GM12878 (cell line): ENCODE measurements at regions not wholly inside any gene's neighbourhood (a gene's known extent, or its start where the extent isn't known, plus 50 kb on each side); places are given as distances from the start of the nearest gene placed in this dataset.

ENCODE experiments used
- BACH1 ChIP-seq: fragments of 450-650 bp; IDR thresholded peaks from 2 replicates; pipeline ENCODE4 v1.6.1; 2017; ENCODE audit warnings: mild to moderate bottlenecking, borderline replicate concordance
- BHLHE40 ChIP-seq, 2 experiments: fragments of 450-650 bp in 1 of 2; IDR thresholded peaks; 2 replicates each; pipeline ENCODE4 v1.6.1; 2011 to 2017; ENCODE audit warnings: low read depth in 2 of 2, borderline replicate concordance in 1 of 2, improper control_type of control experiment in 1 of 2, low read length in 1 of 2, mild to moderate bottlenecking in 1 of 2
- BRCA1 ChIP-seq: IDR thresholded peaks from 2 replicates; pipeline ENCODE4 v1.6.1; 2011; ENCODE audit warnings: low read depth, low read length, improper control_type of control experiment
- CBFB ChIP-seq: IDR thresholded peaks from 2 replicates; pipeline ENCODE4 v1.6.1; 2016; ENCODE audit warnings: antibody characterized with exemption, low read depth
- FOXK2 ChIP-seq: fragments of 450-650 bp; IDR thresholded peaks from 2 replicates; pipeline ENCODE4 v1.6.1; 2017; ENCODE audit warnings: mild to moderate bottlenecking, moderate library complexity
- JUND ChIP-seq: IDR thresholded peaks from 2 replicates; pipeline ENCODE4 v1.6.1; 2012; ENCODE audit warnings: low read depth, mild to moderate bottlenecking, low read length, improper control_type of control experiment, moderate library complexity
- MYC ChIP-seq: IDR thresholded peaks from 2 replicates; pipeline ENCODE4 v1.6.1; 2011; ENCODE audit warnings: mild to moderate bottlenecking, low read length, moderate library complexity, inconsistent platforms; ENCODE audit not compliant: insufficient read depth, insufficient replicate concordance, insufficient read length, severe bottlenecking
- NR2F1 ChIP-seq: fragments of 450-650 bp; conservative IDR thresholded peaks from 2 replicates; pipeline ENCODE4 v1.6.1; 2017; ENCODE audit warnings: mild to moderate bottlenecking
- POLR2A ChIP-seq: IDR thresholded peaks from 2 replicates; pipeline ENCODE4 v1.6.1; 2011; ENCODE audit warnings: low read depth, mild to moderate bottlenecking, low read length
- RUNX3 ChIP-seq: IDR thresholded peaks from 2 replicates; pipeline ENCODE4 v1.6.1; 2012; ENCODE audit warnings: low read length, inconsistent platforms
- TCF7 ChIP-seq: IDR thresholded peaks from 2 replicates; pipeline ENCODE4 v1.6.1; 2014; ENCODE audit warnings: antibody characterized with exemption, borderline replicate concordance
- ZNF622 ChIP-seq: fragments of 450-650 bp; IDR thresholded peaks from 2 replicates; pipeline ENCODE4 v1.6.1; 2017; ENCODE audit warnings: mild to moderate bottlenecking, inconsistent platforms
- TF ChIP-seq, protein P1 (sequence below): fragments of 450-650 bp; IDR thresholded peaks from 2 replicates; pipeline ENCODE4 v1.6.1; 2016; ENCODE audit warnings: mild to moderate bottlenecking
- TF ChIP-seq, protein P2 (sequence below): IDR thresholded peaks from 2 replicates; pipeline ENCODE4 v1.6.1; 2011; ENCODE audit warnings: low read depth, low read length, improper control_type of control experiment, borderline replicate concordance
- TF ChIP-seq, protein P3 (sequence below): IDR thresholded peaks from 2 replicates; pipeline ENCODE4 v1.6.1; 2011; ENCODE audit warnings: borderline replicate concordance, low read depth, mild to moderate bottlenecking, moderate library complexity, low read length; ENCODE audit not compliant: insufficient read depth, poor library complexity, severe bottlenecking
- TF ChIP-seq, protein P4 (sequence below): fragments of 450-650 bp; IDR thresholded peaks from 2 replicates; pipeline ENCODE4 v1.6.1; 2018; ENCODE audit warnings: mild to moderate bottlenecking, low read depth, moderate library complexity; ENCODE audit not compliant: partially characterized antibody
- TF ChIP-seq, protein P5 (sequence below): IDR thresholded peaks from 2 replicates; pipeline ENCODE4 v1.6.1; 2012; ENCODE audit warnings: low read depth, low read length, improper control_type of control experiment
- TF ChIP-seq, protein P6 (sequence below): fragments of 450-650 bp; IDR thresholded peaks from 2 replicates; pipeline ENCODE4 v1.6.1; 2017; ENCODE audit warnings: mild to moderate bottlenecking, moderate library complexity

DNA sequence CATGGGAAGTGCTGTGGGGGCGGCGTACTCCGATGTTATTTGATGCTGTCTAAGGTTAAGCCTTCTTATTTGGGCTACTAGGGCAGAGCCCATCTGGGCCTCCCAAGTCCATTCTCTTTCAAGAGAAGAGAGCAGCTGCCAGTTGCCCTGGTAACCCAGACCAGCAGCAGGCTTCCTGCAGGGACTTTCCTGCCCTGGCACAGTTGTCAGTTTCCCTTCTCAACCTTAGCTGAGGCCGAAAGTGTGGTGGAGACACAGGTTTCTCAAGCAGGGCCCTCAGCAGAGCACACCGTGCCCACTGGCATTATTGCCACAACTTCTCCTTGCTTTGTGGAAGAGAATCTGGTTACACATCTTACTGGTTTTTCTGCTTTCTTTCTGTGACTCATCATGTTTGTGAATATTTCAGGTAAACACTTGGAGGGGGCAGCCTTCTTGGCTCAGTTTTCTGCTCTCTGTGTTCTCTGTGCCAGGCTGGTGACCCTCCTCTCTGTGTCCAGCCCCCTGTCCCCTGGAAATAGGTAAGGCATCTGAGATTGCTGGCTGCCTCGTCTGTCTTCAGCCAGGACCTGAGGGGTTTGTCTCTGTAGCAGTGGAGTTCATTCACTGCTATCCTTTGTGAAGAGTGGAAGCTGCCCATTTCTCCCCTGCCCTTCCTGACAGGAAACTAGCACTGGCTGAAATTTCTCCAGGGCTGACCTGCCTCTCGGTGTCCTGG is 111.0 kb downstream of the B3GNT2 start (continued):
- TF ChIP-seq, protein P1, sequence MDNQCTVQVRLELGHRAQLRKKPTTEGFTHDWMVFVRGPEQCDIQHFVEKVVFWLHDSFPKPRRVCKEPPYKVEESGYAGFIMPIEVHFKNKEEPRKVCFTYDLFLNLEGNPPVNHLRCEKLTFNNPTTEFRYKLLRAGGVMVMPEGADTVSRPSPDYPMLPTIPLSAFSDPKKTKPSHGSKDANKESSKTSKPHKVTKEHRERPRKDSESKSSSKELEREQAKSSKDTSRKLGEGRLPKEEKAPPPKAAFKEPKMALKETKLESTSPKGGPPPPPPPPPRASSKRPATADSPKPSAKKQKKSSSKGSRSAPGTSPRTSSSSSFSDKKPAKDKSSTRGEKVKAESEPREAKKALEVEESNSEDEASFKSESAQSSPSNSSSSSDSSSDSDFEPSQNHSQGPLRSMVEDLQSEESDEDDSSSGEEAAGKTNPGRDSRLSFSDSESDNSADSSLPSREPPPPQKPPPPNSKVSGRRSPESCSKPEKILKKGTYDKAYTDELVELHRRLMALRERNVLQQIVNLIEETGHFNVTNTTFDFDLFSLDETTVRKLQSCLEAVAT = 0 out of 2 replicates have a peak, but pooled peaks have one; percentile 3
- TF ChIP-seq, protein P2, sequence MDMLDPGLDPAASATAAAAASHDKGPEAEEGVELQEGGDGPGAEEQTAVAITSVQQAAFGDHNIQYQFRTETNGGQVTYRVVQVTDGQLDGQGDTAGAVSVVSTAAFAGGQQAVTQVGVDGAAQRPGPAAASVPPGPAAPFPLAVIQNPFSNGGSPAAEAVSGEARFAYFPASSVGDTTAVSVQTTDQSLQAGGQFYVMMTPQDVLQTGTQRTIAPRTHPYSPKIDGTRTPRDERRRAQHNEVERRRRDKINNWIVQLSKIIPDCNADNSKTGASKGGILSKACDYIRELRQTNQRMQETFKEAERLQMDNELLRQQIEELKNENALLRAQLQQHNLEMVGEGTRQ = no peak
- TF ChIP-seq ZNF622 (no peak), JUND (no peak), BACH1 (peak; percentile 69; the same call in 1 of the 2 replicates), TCF7 (no peak), BHLHE40 (IDR thresholded peaks at IDR 0.05; ENCODE audit: borderline replicate concordance in 1 of 2, low read depth in 2 of 2, low read length in 1 of 2) (peak; percentile 63 to 77; a peak in 2 of 4 replicates), RUNX3 (no peak), BRCA1 (no peak), POLR2A (peak; percentile 45; the same call in 1 of the 2 replicates), CBFB (no peak), NR2F1 (no peak), MYC (no peak), FOXK2 (no peak)
- TF ChIP-seq, protein P3, sequence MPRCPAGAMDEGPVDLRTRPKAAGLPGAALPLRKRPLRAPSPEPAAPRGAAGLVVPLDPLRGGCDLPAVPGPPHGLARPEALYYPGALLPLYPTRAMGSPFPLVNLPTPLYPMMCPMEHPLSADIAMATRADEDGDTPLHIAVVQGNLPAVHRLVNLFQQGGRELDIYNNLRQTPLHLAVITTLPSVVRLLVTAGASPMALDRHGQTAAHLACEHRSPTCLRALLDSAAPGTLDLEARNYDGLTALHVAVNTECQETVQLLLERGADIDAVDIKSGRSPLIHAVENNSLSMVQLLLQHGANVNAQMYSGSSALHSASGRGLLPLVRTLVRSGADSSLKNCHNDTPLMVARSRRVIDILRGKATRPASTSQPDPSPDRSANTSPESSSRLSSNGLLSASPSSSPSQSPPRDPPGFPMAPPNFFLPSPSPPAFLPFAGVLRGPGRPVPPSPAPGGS = no peak
- TF ChIP-seq, protein P4, sequence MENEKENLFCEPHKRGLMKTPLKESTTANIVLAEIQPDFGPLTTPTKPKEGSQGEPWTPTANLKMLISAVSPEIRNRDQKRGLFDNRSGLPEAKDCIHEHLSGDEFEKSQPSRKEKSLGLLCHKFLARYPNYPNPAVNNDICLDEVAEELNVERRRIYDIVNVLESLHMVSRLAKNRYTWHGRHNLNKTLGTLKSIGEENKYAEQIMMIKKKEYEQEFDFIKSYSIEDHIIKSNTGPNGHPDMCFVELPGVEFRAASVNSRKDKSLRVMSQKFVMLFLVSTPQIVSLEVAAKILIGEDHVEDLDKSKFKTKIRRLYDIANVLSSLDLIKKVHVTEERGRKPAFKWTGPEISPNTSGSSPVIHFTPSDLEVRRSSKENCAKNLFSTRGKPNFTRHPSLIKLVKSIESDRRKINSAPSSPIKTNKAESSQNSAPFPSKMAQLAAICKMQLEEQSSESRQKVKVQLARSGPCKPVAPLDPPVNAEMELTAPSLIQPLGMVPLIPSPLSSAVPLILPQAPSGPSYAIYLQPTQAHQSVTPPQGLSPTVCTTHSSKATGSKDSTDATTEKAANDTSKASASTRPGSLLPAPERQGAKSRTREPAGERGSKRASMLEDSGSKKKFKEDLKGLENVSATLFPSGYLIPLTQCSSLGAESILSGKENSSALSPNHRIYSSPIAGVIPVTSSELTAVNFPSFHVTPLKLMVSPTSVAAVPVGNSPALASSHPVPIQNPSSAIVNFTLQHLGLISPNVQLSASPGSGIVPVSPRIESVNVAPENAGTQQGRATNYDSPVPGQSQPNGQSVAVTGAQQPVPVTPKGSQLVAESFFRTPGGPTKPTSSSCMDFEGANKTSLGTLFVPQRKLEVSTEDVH = no peak
- TF ChIP-seq, protein P5, sequence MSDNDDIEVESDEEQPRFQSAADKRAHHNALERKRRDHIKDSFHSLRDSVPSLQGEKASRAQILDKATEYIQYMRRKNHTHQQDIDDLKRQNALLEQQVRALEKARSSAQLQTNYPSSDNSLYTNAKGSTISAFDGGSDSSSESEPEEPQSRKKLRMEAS = no peak
- TF ChIP-seq, protein P6, sequence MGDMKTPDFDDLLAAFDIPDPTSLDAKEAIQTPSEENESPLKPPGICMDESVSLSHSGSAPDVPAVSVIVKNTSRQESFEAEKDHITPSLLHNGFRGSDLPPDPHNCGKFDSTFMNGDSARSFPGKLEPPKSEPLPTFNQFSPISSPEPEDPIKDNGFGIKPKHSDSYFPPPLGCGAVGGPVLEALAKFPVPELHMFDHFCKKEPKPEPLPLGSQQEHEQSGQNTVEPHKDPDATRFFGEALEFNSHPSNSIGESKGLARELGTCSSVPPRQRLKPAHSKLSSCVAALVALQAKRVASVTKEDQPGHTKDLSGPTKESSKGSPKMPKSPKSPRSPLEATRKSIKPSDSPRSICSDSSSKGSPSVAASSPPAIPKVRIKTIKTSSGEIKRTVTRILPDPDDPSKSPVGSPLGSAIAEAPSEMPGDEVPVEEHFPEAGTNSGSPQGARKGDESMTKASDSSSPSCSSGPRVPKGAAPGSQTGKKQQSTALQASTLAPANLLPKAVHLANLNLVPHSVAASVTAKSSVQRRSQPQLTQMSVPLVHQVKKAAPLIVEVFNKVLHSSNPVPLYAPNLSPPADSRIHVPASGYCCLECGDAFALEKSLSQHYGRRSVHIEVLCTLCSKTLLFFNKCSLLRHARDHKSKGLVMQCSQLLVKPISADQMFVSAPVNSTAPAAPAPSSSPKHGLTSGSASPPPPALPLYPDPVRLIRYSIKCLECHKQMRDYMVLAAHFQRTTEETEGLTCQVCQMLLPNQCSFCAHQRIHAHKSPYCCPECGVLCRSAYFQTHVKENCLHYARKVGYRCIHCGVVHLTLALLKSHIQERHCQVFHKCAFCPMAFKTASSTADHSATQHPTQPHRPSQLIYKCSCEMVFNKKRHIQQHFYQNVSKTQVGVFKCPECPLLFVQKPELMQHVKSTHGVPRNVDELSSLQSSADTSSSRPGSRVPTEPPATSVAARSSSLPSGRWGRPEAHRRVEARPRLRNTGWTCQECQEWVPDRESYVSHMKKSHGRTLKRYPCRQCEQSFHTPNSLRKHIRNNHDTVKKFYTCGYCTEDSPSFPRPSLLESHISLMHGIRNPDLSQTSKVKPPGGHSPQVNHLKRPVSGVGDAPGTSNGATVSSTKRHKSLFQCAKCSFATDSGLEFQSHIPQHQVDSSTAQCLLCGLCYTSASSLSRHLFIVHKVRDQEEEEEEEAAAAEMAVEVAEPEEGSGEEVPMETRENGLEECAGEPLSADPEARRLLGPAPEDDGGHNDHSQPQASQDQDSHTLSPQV = peak; percentile 70; the same call in 1 of the 2 replicates
